Endothelial cell of umbilical vein (primary cell): ENCODE measurements at regions not wholly inside any gene's neighbourhood (a gene's known extent, or its start where the extent isn't known, plus 50 kb on each side); places are given as distances from the start of the nearest gene placed in this dataset.

Experiments
- BruUV-seq: library from RNA; stranded (reverse); fragments of 400-500 nt; replicated peaks from 2 replicates; lab custom pipeline; 2021; lab: Mats Ljungman, UMichigan
- CTCF ChIA-PET: fragments of 300-600, 350-600 bp; sonication (Branson Sonifier 250); formaldehyde crosslinking; loops from one replicate; lab custom pipeline; 2021; ENCODE audit warnings: antibody characterized with exemption, inconsistent platforms; lab: Charles Lee
- POLR2A ChIA-PET: fragments of 300-600, 350-600 bp; sonication (Branson Sonifier 250); formaldehyde crosslinking; loops from one replicate; lab custom pipeline; 2021; ENCODE audit warnings: antibody characterized with exemption, inconsistent platforms; lab: Charles Lee
- DNase-seq: peaks from one replicate; pipeline ENCODE4 v3.0.0-alpha.2; 2011; ENCODE audit warnings: low read depth, low spot score
- FAIRE-seq: peaks from 2 replicates; lab custom pipeline; 2011; peaks lifted over from hg19 to GRCh38; lab: Jason Lieb, UNC
- H2AFZ ChIP-seq: 2 replicates; pipeline ENCODE4 v1.6.0; 2012; ENCODE audit warnings: low read depth, low read length, control low read depth, inconsistent platforms
- H3K27ac ChIP-seq: 2 replicates; pipeline ENCODE4 v1.5.1; 2011; ENCODE audit warnings: low read depth, mild to moderate bottlenecking, control low read depth, low read length, moderate library complexity; ENCODE audit not compliant: insufficient read depth
- H3K27me3 ChIP-seq, 2 experiments: 2 replicates each; pipeline versions ENCODE4 v1.6.0 to v1.6.1; 2011; ENCODE audit warnings: low read length in 2 of 2, mixed read lengths in 1 of 2; ENCODE audit not compliant: control insufficient read depth in 2 of 2, insufficient read depth in 2 of 2
- H3K36me3 ChIP-seq, 2 experiments: 2 replicates in 1 of 2; 3 replicates in 1 of 2; pipeline ENCODE4 v1.5.1; 2011; ENCODE audit warnings: low read length in 2 of 2, mild to moderate bottlenecking in 1 of 2, moderate library complexity in 1 of 2; ENCODE audit not compliant: control insufficient read depth in 2 of 2, insufficient read depth in 2 of 2; ENCODE audit errors: extremely low read depth in 1 of 2
- H3K4me1 ChIP-seq: 3 replicates; pipeline ENCODE4 v1.5.1; 2011; ENCODE audit warnings: mild to moderate bottlenecking, low read length; ENCODE audit not compliant: control insufficient read depth, insufficient read depth; ENCODE audit errors: extremely low read depth
- H3K4me2 ChIP-seq: 2 replicates; pipeline ENCODE4 v1.6.1; 2011; ENCODE audit warnings: low read length, control low read depth, mixed read lengths; ENCODE audit not compliant: insufficient read depth
- H3K4me3 ChIP-seq, 3 experiments: fragments of 200-600 bp in 1 of 3; sonication (generic), shearing (Covaris generic) in 1 of 3; replicated peaks in 1 of 3; 2 replicates each; pipeline ENCODE4 v1.5.1; 2011 to 2016; ENCODE audit warnings: control low read depth in 3 of 3, low read length in 3 of 3, mild to moderate bottlenecking in 2 of 3, inconsistent platforms in 1 of 3, low read depth in 1 of 3, moderate library complexity in 1 of 3; ENCODE audit not compliant: insufficient read depth in 1 of 3
- H3K79me2 ChIP-seq: 2 replicates; pipeline ENCODE4 v1.6.0; 2012; ENCODE audit warnings: low read length, inconsistent platforms; ENCODE audit not compliant: control insufficient read depth, insufficient read depth
- H3K9ac ChIP-seq: replicated peaks from 2 replicates; pipeline ENCODE3; 2011; ENCODE audit warnings: low read length, control low read depth; ENCODE audit not compliant: insufficient read depth; ENCODE audit errors: extremely low read depth
- H3K9me1 ChIP-seq: replicated peaks from 3 replicates; pipeline ENCODE4 v1.6.0; 2011; ENCODE audit warnings: mild to moderate bottlenecking, low read length; ENCODE audit not compliant: control insufficient read depth, insufficient read depth; ENCODE audit errors: extremely low read depth
- H3K9me3 ChIP-seq: replicated peaks from 2 replicates; pipeline ENCODE4 v1.5.1; 2012; ENCODE audit warnings: low read length, inconsistent platforms; ENCODE audit not compliant: control insufficient read depth, insufficient read depth
- H4K20me1 ChIP-seq: replicated peaks from 2 replicates; pipeline ENCODE3; 2011; ENCODE audit warnings: mild to moderate bottlenecking, low read length; ENCODE audit not compliant: control insufficient read depth, insufficient read depth; ENCODE audit errors: extremely low read depth
- CTCF ChIP-seq, 2 donors: IDR thresholded peaks; 1 replicate in 1 of 2; 2 replicates in 1 of 2; pipeline ENCODE4 v1.5.1; 2011; ENCODE audit warnings: low read length in 2 of 2, mild to moderate bottlenecking in 2 of 2, moderate library complexity in 2 of 2, control low read depth in 1 of 2, inconsistent platforms in 1 of 2, low read depth in 1 of 2; ENCODE audit not compliant: insufficient read depth in 1 of 2; ENCODE audit errors: extremely low read depth in 1 of 2
- EZH2 ChIP-seq: IDR thresholded peaks from 2 replicates; pipeline ENCODE4 v1.6.1; 2012; ENCODE audit warnings: borderline replicate concordance, low read depth, mild to moderate bottlenecking, moderate library complexity, low read length, inconsistent platforms; ENCODE audit not compliant: severe bottlenecking
- FOS ChIP-seq: IDR thresholded peaks from 2 replicates; pipeline ENCODE4 v1.6.1; 2011; ENCODE audit warnings: mild to moderate bottlenecking, low read length, moderate library complexity, borderline replicate concordance; ENCODE audit not compliant: insufficient read depth
- GATA2 ChIP-seq: IDR thresholded peaks from 2 replicates; pipeline ENCODE4 v1.7.0; 2011; ENCODE audit warnings: low read depth, mild to moderate bottlenecking, moderate library complexity, mixed read lengths, low read length; ENCODE audit not compliant: insufficient read length, insufficient read depth
- JUN ChIP-seq: IDR thresholded peaks from 2 replicates; pipeline ENCODE4 v1.6.1; 2011; ENCODE audit warnings: borderline replicate concordance, low read depth; ENCODE audit not compliant: insufficient read length, insufficient read depth
- MYC ChIP-seq: IDR thresholded peaks from one replicate; pipeline ENCODE4 v1.6.1; 2011; ENCODE audit warnings: mild to moderate bottlenecking, low read depth, low read length
- POLR2A ChIP-seq: IDR thresholded peaks from 2 replicates; pipeline ENCODE4 v1.6.1; 2012; ENCODE audit warnings: low read depth, mild to moderate bottlenecking, control low read depth, low read length
- POLR2AphosphoS5 ChIP-seq: IDR thresholded peaks from 2 replicates; pipeline ENCODE4 v1.6.1; 2012; ENCODE audit warnings: low read depth, mild to moderate bottlenecking, control low read depth, low read length, moderate library complexity; ENCODE audit not compliant: insufficient read depth
- dilution Hi-C: fragments of 300-500 bp; cut with MboI; formaldehyde crosslinking; loops from one replicate; pipeline ENCODE4 v1.15.0; 2019; ENCODE audit warnings: low sequenced_read_pairs; ENCODE audit not compliant: extremely low pct_ligation_motif_present
- intact Hi-C: fragments of 100-400 bp; cut with micrococcal nuclease; formaldehyde crosslinking; loops from one replicate; pipeline ENCODE4 v1.10.0; 2022
- TF ChIP-seq, protein P1 (sequence below): IDR thresholded peaks from 2 replicates; pipeline ENCODE4 v1.6.1; 2011; ENCODE audit not compliant: insufficient read depth, insufficient read length

DNA sequence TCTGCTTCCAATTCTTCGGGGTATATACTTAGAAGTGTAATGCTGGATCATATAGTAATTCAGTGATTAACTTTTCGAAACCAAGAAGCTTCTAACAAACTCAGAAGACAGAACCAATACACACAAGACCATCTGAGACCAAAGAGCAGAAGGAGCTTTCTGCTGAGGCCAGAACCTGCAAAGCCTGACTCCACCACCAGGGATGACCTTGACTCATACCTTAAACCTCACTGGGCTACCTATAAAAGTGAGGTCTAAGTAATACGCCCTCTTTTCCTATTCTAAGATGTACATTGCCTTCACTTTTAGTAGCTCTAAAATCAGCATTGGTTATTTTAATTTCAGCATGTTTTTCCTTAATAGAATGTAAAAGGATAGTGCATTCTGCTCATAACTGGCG lies 84.8 kb downstream of the FOXF2 start:
- Histone ChIP-seq H3K4me1 (no peaks in the 10 kb centered on the region), H3K27ac (no peak overlapping the region), H3K9ac (no peak overlapping the region), H3K36me3 (no peaks in the 10 kb centered on the region), H4K20me1 (no peaks in the 10 kb centered on the region), H3K9me1 (no peaks in the 10 kb centered on the region), H2AFZ (no peak overlapping the region), H3K9me3 (no peaks in the 10 kb centered on the region), H3K4me3 (no peak overlapping the region), H3K27me3 (no peaks in the 10 kb centered on the region), H3K4me2 (no peak overlapping the region), H3K79me2 (no peaks in the 10 kb centered on the region)
- intact Hi-C loops: no loop called here
- DNase-seq (no peak), FAIRE-seq (no peak)
- dilution Hi-C loops: no loop called here
- CTCF ChIA-PET: no interaction called here
- no TSS peak for BruUV-seq
- POLR2A ChIA-PET: no interaction called here
- TF ChIP-seq POLR2AphosphoS5: no peak
- TF ChIP-seq JUN: no peak
- TF ChIP-seq EZH2: no peak
- TF ChIP-seq GATA2: no peak
- TF ChIP-seq MYC: no peak
- TF ChIP-seq, protein P1, sequence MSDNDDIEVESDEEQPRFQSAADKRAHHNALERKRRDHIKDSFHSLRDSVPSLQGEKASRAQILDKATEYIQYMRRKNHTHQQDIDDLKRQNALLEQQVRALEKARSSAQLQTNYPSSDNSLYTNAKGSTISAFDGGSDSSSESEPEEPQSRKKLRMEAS: no peak
- no peak for TF ChIP-seq CTCF (IDR thresholded peaks at IDR 0.05; ENCODE audit: extremely low read depth in 1 of 2, insufficient read depth in 1 of 2, low read depth in 1 of 2, low read length in 2 of 2)
- no peak for TF ChIP-seq FOS
- no peak for TF ChIP-seq POLR2A
